Gastrocnemius medialis (tissue), 4 donors: ENCODE measurements at regions not wholly inside any gene's neighbourhood (a gene's known extent, or its start where the extent isn't known, plus 50 kb on each side); places are given as distances from the start of the nearest gene placed in this dataset.

Source experiments
- ATAC-seq, 2 donors: fragments of 150-250 bp; one replicate each; pipeline ENCODE4 v1.9.1; 2016
- DNase-seq, 2 donors: peaks; one replicate each; pipeline ENCODE4 v3.0.0-alpha.2; 2019
- H3K27ac ChIP-seq, 4 donors: fragments of 200-600 bp; sonication (generic); 1 replicate in 1 of 4; 2 replicates in 3 of 4; pipeline ENCODE4 v1.5.1; 2016 to 2018; ENCODE audit warnings: mild to moderate bottlenecking in 2 of 4, moderate library complexity in 1 of 4
- H3K27me3 ChIP-seq, 3 donors: fragments of 200-600 bp; sonication (generic) in 2 of 3; 1 replicate in 1 of 3; 2 replicates in 2 of 3; pipeline versions ENCODE4 v1.5.1 to v1.6.0; 2016 to 2019; ENCODE audit warnings: mild to moderate bottlenecking in 1 of 3, moderate library complexity in 1 of 3
- H3K36me3 ChIP-seq, 2 donors: fragments of 200-600 bp; sonication (generic) in 1 of 2; one replicate each; pipeline ENCODE4 v1.5.1; 2017 to 2018
- H3K4me1 ChIP-seq, 2 donors: fragments of 200-600 bp; sonication (generic) in 1 of 2; one replicate each; pipeline ENCODE4 v1.5.1; 2016 to 2017; ENCODE audit warnings: mild to moderate bottlenecking in 2 of 2
- H3K4me3 ChIP-seq, 4 donors: fragments of 200-600 bp; sonication (generic) in 3 of 4; 1 replicate in 1 of 4; 2 replicates in 3 of 4; pipeline ENCODE4 v1.5.1; 2016 to 2019; ENCODE audit warnings: mild to moderate bottlenecking in 2 of 4
- H3K9me3 ChIP-seq, 3 donors: fragments of 200-600 bp; sonication (generic) in 2 of 3; 1 replicate in 1 of 3; 2 replicates in 2 of 3; pipeline ENCODE4 v1.5.1; 2016 to 2019
- POLR2A ChIP-seq, 2 donors: fragments of 450-650 bp; IDR thresholded peaks; one replicate each; pipeline ENCODE4 v1.6.1; 2017; ENCODE audit warnings: antibody characterized with exemption in 2 of 2, mild to moderate bottlenecking in 2 of 2, moderate library complexity in 2 of 2
- in situ Hi-C, 4 donors: fragments of 200-750 bp; cut with MboI; loops; one replicate each; pipeline versions ENCODE4 v1.15.0 to v1.8.0; 2017; ENCODE audit warnings: low sequenced_read_pairs in 4 of 4
- intact Hi-C: fragments of 100-400 bp; cut with DNase I; formaldehyde crosslinking; loops from one replicate; pipeline ENCODE4 v1.15.1; 2023; ENCODE audit warnings: low total_unique reads
- TF ChIP-seq, protein P1 (sequence below), 5 experiments: fragments of 450-650 bp in 3 of 5; fragments of 200-600 bp in 2 of 5; sonication (generic) in 2 of 5; IDR thresholded peaks in 4 of 5; conservative IDR thresholded peaks in 1 of 5; 1 replicate in 4 of 5; 2 replicates in 1 of 5; pipeline ENCODE4 v1.5.1; 2016 to 2019; ENCODE audit warnings: antibody characterized with exemption in 5 of 5, mild to moderate bottlenecking in 3 of 5, moderate library complexity in 3 of 5

DNA sequence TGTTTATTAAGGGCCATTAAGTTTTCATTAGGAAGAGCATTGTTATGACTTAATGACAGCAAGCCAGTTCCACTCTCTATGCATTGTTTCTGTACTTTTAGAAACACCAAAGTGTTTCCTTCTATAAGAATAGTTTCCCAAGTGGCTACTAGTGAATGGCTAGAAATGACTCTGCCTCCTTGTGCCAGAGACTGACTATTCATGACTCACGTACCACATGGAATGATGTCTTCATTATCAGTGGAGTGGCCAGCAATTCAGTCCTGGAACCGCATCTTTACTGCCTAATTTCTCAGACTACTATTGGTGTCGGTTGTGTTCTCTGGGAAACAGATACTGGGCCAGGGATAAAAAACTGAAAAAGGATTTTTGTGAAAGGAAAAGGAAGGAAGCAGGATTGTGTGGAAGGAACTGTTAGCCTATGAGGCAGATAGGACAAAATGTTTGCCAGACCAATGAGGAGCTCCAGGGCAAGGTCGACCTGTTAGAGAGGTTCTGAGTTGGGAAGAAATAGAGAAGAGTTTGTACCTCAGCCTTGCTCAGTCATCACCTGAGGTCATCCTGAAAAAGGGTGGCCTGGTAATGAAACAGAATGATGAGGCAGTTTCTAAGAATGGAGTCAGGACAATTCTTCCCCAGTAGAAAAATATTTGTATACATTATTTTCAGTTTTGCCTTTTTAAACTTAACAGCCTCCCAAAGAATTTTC, 218.6 kb downstream of the SPCS3 start:
- no peaks in the 10 kb centered on the region for H3K36me3 ChIP-seq
- TF ChIP-seq, protein P1, sequence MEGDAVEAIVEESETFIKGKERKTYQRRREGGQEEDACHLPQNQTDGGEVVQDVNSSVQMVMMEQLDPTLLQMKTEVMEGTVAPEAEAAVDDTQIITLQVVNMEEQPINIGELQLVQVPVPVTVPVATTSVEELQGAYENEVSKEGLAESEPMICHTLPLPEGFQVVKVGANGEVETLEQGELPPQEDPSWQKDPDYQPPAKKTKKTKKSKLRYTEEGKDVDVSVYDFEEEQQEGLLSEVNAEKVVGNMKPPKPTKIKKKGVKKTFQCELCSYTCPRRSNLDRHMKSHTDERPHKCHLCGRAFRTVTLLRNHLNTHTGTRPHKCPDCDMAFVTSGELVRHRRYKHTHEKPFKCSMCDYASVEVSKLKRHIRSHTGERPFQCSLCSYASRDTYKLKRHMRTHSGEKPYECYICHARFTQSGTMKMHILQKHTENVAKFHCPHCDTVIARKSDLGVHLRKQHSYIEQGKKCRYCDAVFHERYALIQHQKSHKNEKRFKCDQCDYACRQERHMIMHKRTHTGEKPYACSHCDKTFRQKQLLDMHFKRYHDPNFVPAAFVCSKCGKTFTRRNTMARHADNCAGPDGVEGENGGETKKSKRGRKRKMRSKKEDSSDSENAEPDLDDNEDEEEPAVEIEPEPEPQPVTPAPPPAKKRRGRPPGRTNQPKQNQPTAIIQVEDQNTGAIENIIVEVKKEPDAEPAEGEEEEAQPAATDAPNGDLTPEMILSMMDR (IDR thresholded peaks at IDR 0.05 in 4 of 5, conservative IDR thresholded peaks at IDR 0.05 in 1 of 5), result no peak
- TF ChIP-seq POLR2A (IDR thresholded peaks at IDR 0.05), result no peak
- no peak overlapping the region for H3K27ac ChIP-seq
- H3K9me3 ChIP-seq, result no peaks in the 10 kb centered on the region
- no peak for DNase-seq
- H3K27me3 ChIP-seq, result no peaks in the 10 kb centered on the region
- no peak overlapping the region for H3K4me3 ChIP-seq
- no peak for ATAC-seq
- in situ Hi-C loops (no loop called here), intact Hi-C loops (no loop called here)
- no peaks in the 10 kb centered on the region for H3K4me1 ChIP-seq

DNA sequence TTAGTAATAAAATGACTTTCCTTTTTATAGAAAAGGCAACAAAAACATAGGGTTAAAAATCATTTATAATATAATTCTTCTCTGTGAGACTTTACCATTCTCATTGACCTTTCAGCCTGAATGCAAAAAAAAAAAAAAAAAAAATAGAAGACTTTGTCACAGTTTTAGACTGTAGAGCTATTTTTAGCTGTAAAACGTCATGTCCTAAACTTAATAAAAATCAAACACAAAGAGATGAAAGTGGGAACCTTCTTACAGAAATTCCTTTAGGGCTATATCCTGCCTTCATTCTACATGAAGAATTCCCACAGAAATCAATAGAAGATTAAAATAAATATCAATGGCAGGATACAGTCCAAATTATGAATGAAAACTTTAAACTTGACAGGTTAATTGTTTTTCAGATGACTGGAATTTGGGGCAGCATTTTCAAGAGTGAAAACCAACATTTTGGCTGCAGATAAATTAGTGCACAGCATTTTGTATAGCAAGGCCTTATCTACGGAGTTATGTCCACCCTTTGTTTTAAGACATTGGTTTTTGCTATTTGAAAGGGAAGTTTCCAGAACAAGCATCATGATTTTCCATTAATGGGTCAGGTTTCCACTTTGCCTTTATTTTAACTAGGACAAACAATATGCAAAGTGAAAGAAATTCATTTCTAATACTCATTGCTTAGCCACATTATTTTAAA, 219.5 kb downstream of the SPCS3 start:
- intact Hi-C loops (no loop called here), in situ Hi-C loops (no loop called here)
- ATAC-seq (no peak), DNase-seq (no peak)
- Histone ChIP-seq H3K27me3 (no peaks in the 10 kb centered on the region), H3K36me3 (no peaks in the 10 kb centered on the region), H3K9me3 (no peaks in the 10 kb centered on the region), H3K27ac (no peak overlapping the region), H3K4me3 (no peak overlapping the region), H3K4me1 (no peaks in the 10 kb centered on the region)
- TF ChIP-seq, protein P1 (IDR thresholded peaks at IDR 0.05 in 4 of 5, conservative IDR thresholded peaks at IDR 0.05 in 1 of 5), result no peak
- no peak for TF ChIP-seq POLR2A (IDR thresholded peaks at IDR 0.05)

DNA sequence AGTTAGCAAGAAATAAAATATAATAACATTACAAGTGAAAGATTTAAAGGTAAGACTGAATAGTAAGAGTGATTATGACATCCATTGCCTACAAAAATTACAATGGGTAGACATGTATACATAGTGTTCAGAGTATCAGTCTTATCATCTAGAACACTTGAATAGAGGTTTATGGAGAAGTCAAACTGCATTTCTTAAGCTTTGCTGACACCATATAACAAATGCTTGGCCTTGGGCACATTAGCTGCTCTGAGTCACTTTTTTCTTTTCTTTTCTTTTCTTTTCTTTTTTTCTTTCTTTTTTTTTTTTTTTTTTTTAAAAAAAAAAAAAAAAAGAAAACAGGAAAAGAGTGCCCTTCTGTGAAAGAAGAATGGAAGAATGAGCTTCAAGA, 220.0 kb downstream of the SPCS3 start:
- intact Hi-C loops, result no loop called here
- no peak for ATAC-seq

DNA sequence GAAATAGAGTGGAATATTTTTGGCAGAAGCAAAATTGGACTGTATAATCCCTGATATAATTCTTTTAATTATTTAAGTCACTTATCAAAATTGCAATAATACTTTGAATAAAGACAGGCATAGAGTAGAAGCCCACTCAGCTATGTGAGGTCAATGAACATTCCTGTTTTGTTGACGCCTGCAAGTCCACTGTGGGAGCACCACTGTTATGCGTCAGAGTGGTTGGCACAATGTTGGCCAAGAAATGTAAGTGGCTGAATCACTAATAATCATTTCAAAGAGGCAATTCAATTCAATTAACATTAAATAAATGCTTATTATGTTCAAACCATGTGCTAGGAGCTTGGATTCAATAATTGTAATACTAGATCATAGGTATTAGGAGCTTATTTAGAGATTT, 221.0 kb downstream of the SPCS3 start:
- H3K4me1 ChIP-seq, result no peaks in the 10 kb centered on the region
- H3K27ac ChIP-seq, result no peak overlapping the region
- DNase-seq (no peak), ATAC-seq (no peak)
- intact Hi-C loops, result no loop called here
- no peaks in the 10 kb centered on the region for H3K27me3 ChIP-seq
- H3K4me3 ChIP-seq, result no peak overlapping the region
- TF ChIP-seq, protein P1 (IDR thresholded peaks at IDR 0.05 in 4 of 5, conservative IDR thresholded peaks at IDR 0.05 in 1 of 5), result no peak
- no peak for TF ChIP-seq POLR2A (IDR thresholded peaks at IDR 0.05)
- no peaks in the 10 kb centered on the region for H3K36me3 ChIP-seq
- H3K9me3 ChIP-seq, result no peaks in the 10 kb centered on the region
- in situ Hi-C loops, result no loop called here

More for the DNA sequence above, 220.0 kb downstream of the SPCS3 start:
- Histone ChIP-seq H3K4me3 (no peak overlapping the region), H3K9me3 (no peaks in the 10 kb centered on the region), H3K27me3 (no peaks in the 10 kb centered on the region), H3K36me3 (no peaks in the 10 kb centered on the region), H3K27ac (no peak overlapping the region), H3K4me1 (no peaks in the 10 kb centered on the region)
- TF ChIP-seq POLR2A (IDR thresholded peaks at IDR 0.05), result no peak
- TF ChIP-seq, protein P1 (IDR thresholded peaks at IDR 0.05 in 4 of 5, conservative IDR thresholded peaks at IDR 0.05 in 1 of 5), result no peak
- no peak for DNase-seq
- in situ Hi-C loops, result no loop called here
